WTC11 (cell line): ENCODE measurements at regions not wholly inside any gene's neighbourhood (a gene's known extent, or its start where the extent isn't known, plus 50 kb on each side); places are given as distances from the start of the nearest gene placed in this dataset.

ENCODE experiments used
- ARID4B ChIP-seq: sonication (generic); formaldehyde crosslinking; IDR thresholded peaks from 2 replicates; pipeline ENCODE4 v1.8.0; 2023; ENCODE audit warnings: missing genetic modification reagents, mild to moderate bottlenecking, borderline replicate concordance
- CREM ChIP-seq: sonication (generic); formaldehyde crosslinking; IDR thresholded peaks from 2 replicates; pipeline ENCODE4 v1.8.1; 2022; ENCODE audit warnings: mild to moderate bottlenecking, missing genetic modification reagents, moderate library complexity
- CTCF ChIP-seq: fragments of 200-600 bp; IDR thresholded peaks from 2 replicates; pipeline ENCODE4 v1.8.0; 2022; ENCODE audit warnings: antibody characterized with exemption
- HMGXB4 ChIP-seq: sonication (generic); formaldehyde crosslinking; IDR thresholded peaks from 2 replicates; pipeline ENCODE4 v1.8.1; 2023; ENCODE audit warnings: mild to moderate bottlenecking, moderate library complexity, missing genetic modification reagents
- JUN ChIP-seq: sonication (generic); formaldehyde crosslinking; IDR thresholded peaks from 2 replicates; pipeline ENCODE4 v1.8.0; 2023; ENCODE audit warnings: mild to moderate bottlenecking, missing genetic modification reagents
- MAX ChIP-seq: sonication (generic); formaldehyde crosslinking; IDR thresholded peaks from 2 replicates; pipeline ENCODE4 v1.8.0; 2022; ENCODE audit warnings: mild to moderate bottlenecking, missing genetic modification reagents
- NR1H2 ChIP-seq: sonication (generic); formaldehyde crosslinking; IDR thresholded peaks from 2 replicates; pipeline ENCODE4 v1.9.0; 2021; ENCODE audit warnings: mild to moderate bottlenecking, moderate library complexity, missing genetic modification reagents
- USF2 ChIP-seq: sonication (generic); formaldehyde crosslinking; IDR thresholded peaks from 2 replicates; pipeline ENCODE4 v1.8.1; 2023; ENCODE audit warnings: mild to moderate bottlenecking, missing genetic modification reagents, moderate library complexity
- ZBTB43 ChIP-seq: sonication (generic); formaldehyde crosslinking; IDR thresholded peaks from 2 replicates; pipeline ENCODE4 v1.8.1; 2023; ENCODE audit warnings: mild to moderate bottlenecking, missing genetic modification reagents
- ZNF138 ChIP-seq: sonication (generic); formaldehyde crosslinking; conservative IDR thresholded peaks from 2 replicates; pipeline ENCODE4 v1.8.1; 2022; ENCODE audit warnings: mild to moderate bottlenecking, moderate library complexity, missing genetic modification reagents
- ZNF232 ChIP-seq: sonication (generic); formaldehyde crosslinking; IDR thresholded peaks from 2 replicates; pipeline ENCODE4 v1.8.0; 2022; ENCODE audit warnings: mild to moderate bottlenecking, missing genetic modification reagents
- ZNF263 ChIP-seq: sonication (generic); formaldehyde crosslinking; IDR thresholded peaks from 2 replicates; pipeline ENCODE4 v1.8.1; 2022; ENCODE audit warnings: low read depth, mild to moderate bottlenecking, moderate library complexity, missing genetic modification reagents

- TF ChIP-seq CTCF = no peak
- TF ChIP-seq ZNF138 (CRISPR knock-in tag) = no peak
- TF ChIP-seq HMGXB4 (CRISPR knock-in tag) = no peak
- no peak for TF ChIP-seq ARID4B
- no peak for TF ChIP-seq NR1H2
- TF ChIP-seq ZBTB43 (CRISPR knock-in tag) = no peak
- TF ChIP-seq ZNF263 (CRISPR knock-in tag) = no peak
- no peak for TF ChIP-seq USF2 (CRISPR knock-in tag)
- no peak for TF ChIP-seq JUN (CRISPR knock-in tag)
- no peak for TF ChIP-seq CREM (CRISPR knock-in tag)
- TF ChIP-seq ZNF232 = no peak
- TF ChIP-seq MAX (CRISPR knock-in tag) = no peak
These were observed 268.3 kb downstream of the RFC3 start for GRCh38 chr13:34086281-34086680.
